ENCODE measurements at regions not wholly inside any gene's neighbourhood (a gene's known extent, or its start where the extent isn't known, plus 50 kb on each side); places are given as distances from the start of the nearest gene placed in this dataset.

- H4K20me1 ChIP-seq (ENCODE audit: insufficient read depth) = no peaks in the 10 kb centered on the region
- no peaks in the 10 kb centered on the region for H3K36me3 ChIP-seq (ENCODE audit: low read depth)
- in situ Hi-C loops (cut with MboI) = no loop called here
- no peaks in the 10 kb centered on the region for H3K9me3 ChIP-seq (ENCODE audit: low read depth)
- no peaks in the 10 kb centered on the region for H3K4me1 ChIP-seq (ENCODE audit: insufficient read depth)
- TF ChIP-seq EZH2 (IDR thresholded peaks at IDR 0.05; ENCODE audit: insufficient read depth, poor library complexity, severe bottlenecking) = no peak
- no peak for TF ChIP-seq EZH2phosphoT487 (IDR thresholded peaks at IDR 0.05; ENCODE audit: insufficient read depth, low read depth)
- no peaks in the 10 kb centered on the region for H3K79me2 ChIP-seq (ENCODE audit: insufficient read depth)
- H3K9ac ChIP-seq = no peak overlapping the region
- H3K27me3 ChIP-seq (replicated peaks; ENCODE audit: insufficient read depth) = no peaks in the 10 kb centered on the region
- H3F3A ChIP-seq (ENCODE audit: insufficient read depth) = no peaks in the 10 kb centered on the region
- no peak overlapping the region for H3K27ac ChIP-seq
- H3K9me2 ChIP-seq (ENCODE audit: insufficient read depth) = no peaks in the 10 kb centered on the region
- no peak overlapping the region for H3K4me2 ChIP-seq (ENCODE audit: unreplicated experiment)
- no peak overlapping the region for H2AFZ ChIP-seq
- 63 to 64% methylated on average over 3 of the region's 3 CpGs for WGBS, 2 experiments (ENCODE audit: low coverage in 1 of 2, low lambda C conversion rate in 2 of 2, missing lambda C conversion rate in 2 of 2)
- no peak overlapping the region for H3K4me3 ChIP-seq
- DNase-seq = no peak
These were observed 182.4 kb downstream of the BRD1 start for GRCh38 chr22:49645257-49645656.

GRCh38 chr22:49643998-49644397, 183.7 kb downstream of the BRD1 start:
- H3K4me3 ChIP-seq = no peak overlapping the region
- 46 to 50% methylated on average over 3 to 6 of the region's 6 CpGs for WGBS, 2 experiments (ENCODE audit: low coverage in 1 of 2, low lambda C conversion rate in 2 of 2, missing lambda C conversion rate in 2 of 2)
- no peak overlapping the region for H3K27ac ChIP-seq
- no peaks in the 10 kb centered on the region for H3F3A ChIP-seq (ENCODE audit: insufficient read depth)
- in situ Hi-C loops (cut with MboI) = no loop called here
- H2AFZ ChIP-seq = no peak overlapping the region
- H3K9ac ChIP-seq = no peak overlapping the region
- TF ChIP-seq EZH2phosphoT487 (IDR thresholded peaks at IDR 0.05; ENCODE audit: insufficient read depth, low read depth) (no peak), EZH2 (IDR thresholded peaks at IDR 0.05; ENCODE audit: insufficient read depth, poor library complexity, severe bottlenecking) (no peak)
- H3K9me3 ChIP-seq (ENCODE audit: low read depth) = no peaks in the 10 kb centered on the region
- no peaks in the 10 kb centered on the region for H3K4me1 ChIP-seq (ENCODE audit: insufficient read depth)
- no peaks in the 10 kb centered on the region for H3K36me3 ChIP-seq (ENCODE audit: low read depth)
- no peaks in the 10 kb centered on the region for H4K20me1 ChIP-seq (ENCODE audit: insufficient read depth)
- H3K79me2 ChIP-seq (ENCODE audit: insufficient read depth) = no peaks in the 10 kb centered on the region
- no peaks in the 10 kb centered on the region for H3K9me2 ChIP-seq (ENCODE audit: insufficient read depth)
- no peak for DNase-seq
- H3K27me3 ChIP-seq (replicated peaks; ENCODE audit: insufficient read depth) = no peaks in the 10 kb centered on the region
- H3K4me2 ChIP-seq (ENCODE audit: unreplicated experiment) = no peak overlapping the region

GRCh38 chr22:49643466-49643865, 184.2 kb downstream of the BRD1 start:
- Histone ChIP-seq H2AFZ (no peak overlapping the region), H3K79me2 (ENCODE audit: insufficient read depth) (no peaks in the 10 kb centered on the region), H3K9me3 (ENCODE audit: low read depth) (no peaks in the 10 kb centered on the region), H3K27ac (no peak overlapping the region), H3K4me1 (ENCODE audit: insufficient read depth) (no peaks in the 10 kb centered on the region), H4K20me1 (ENCODE audit: insufficient read depth) (no peaks in the 10 kb centered on the region), H3K9ac (no peak overlapping the region), H3K4me2 (ENCODE audit: unreplicated experiment) (no peak overlapping the region), H3K36me3 (ENCODE audit: low read depth) (no peaks in the 10 kb centered on the region), H3K4me3 (no peak overlapping the region), H3K9me2 (ENCODE audit: insufficient read depth) (no peaks in the 10 kb centered on the region), H3F3A (ENCODE audit: insufficient read depth) (no peaks in the 10 kb centered on the region), H3K27me3 (replicated peaks; ENCODE audit: insufficient read depth) (no peaks in the 10 kb centered on the region)
- WGBS, 2 experiments (ENCODE audit: low coverage in 1 of 2, low lambda C conversion rate in 2 of 2, missing lambda C conversion rate in 2 of 2) = 66 to 67% methylated on average over 15 to 16 of the region's 16 CpGs
- DNase-seq = no peak
- TF ChIP-seq EZH2phosphoT487 (IDR thresholded peaks at IDR 0.05; ENCODE audit: insufficient read depth, low read depth) (no peak), EZH2 (IDR thresholded peaks at IDR 0.05; ENCODE audit: insufficient read depth, poor library complexity, severe bottlenecking) (no peak)
- in situ Hi-C loops (cut with MboI) = no loop called here

GRCh38 chr22:49642741-49643140, 184.9 kb downstream of the BRD1 start:
- H3K27me3 ChIP-seq (replicated peaks; ENCODE audit: insufficient read depth) = no peaks in the 10 kb centered on the region
- in situ Hi-C loops (cut with MboI) = no loop called here
- no peaks in the 10 kb centered on the region for H3K36me3 ChIP-seq (ENCODE audit: low read depth)
- TF ChIP-seq EZH2 (IDR thresholded peaks at IDR 0.05; ENCODE audit: insufficient read depth, poor library complexity, severe bottlenecking) = no peak
- no peak for TF ChIP-seq EZH2phosphoT487 (IDR thresholded peaks at IDR 0.05; ENCODE audit: insufficient read depth, low read depth)
- no peak overlapping the region for H3K9ac ChIP-seq
- no peak overlapping the region for H2AFZ ChIP-seq
- H3K4me2 ChIP-seq (ENCODE audit: unreplicated experiment) = no peak overlapping the region
- no peaks in the 10 kb centered on the region for H3K9me2 ChIP-seq (ENCODE audit: insufficient read depth)
- H3F3A ChIP-seq (ENCODE audit: insufficient read depth) = no peaks in the 10 kb centered on the region
- H3K4me3 ChIP-seq = no peak overlapping the region
- H4K20me1 ChIP-seq (ENCODE audit: insufficient read depth) = no peaks in the 10 kb centered on the region
- DNase-seq = no peak
- no peaks in the 10 kb centered on the region for H3K9me3 ChIP-seq (ENCODE audit: low read depth)
- H3K4me1 ChIP-seq (ENCODE audit: insufficient read depth) = no peaks in the 10 kb centered on the region
- H3K79me2 ChIP-seq (ENCODE audit: insufficient read depth) = no peaks in the 10 kb centered on the region
- H3K27ac ChIP-seq = no peak overlapping the region
- WGBS, 2 experiments (ENCODE audit: low coverage in 1 of 2, low lambda C conversion rate in 2 of 2, missing lambda C conversion rate in 2 of 2) = 46 to 55% methylated on average over 7 to 8 of the region's 8 CpGs

GRCh38 chr22:49642331-49642730, 185.3 kb downstream of the BRD1 start:
- in situ Hi-C loops (cut with MboI) = no loop called here
- WGBS, 2 experiments (ENCODE audit: low coverage in 1 of 2, low lambda C conversion rate in 2 of 2, missing lambda C conversion rate in 2 of 2) = 44% methylated on average over 7 of the region's 7 CpGs
- no peak for DNase-seq

More at GRCh38 chr22:49642331-49642730, 185.3 kb downstream of the BRD1 start:
- no peak overlapping the region for H3K4me3 ChIP-seq
- H3K79me2 ChIP-seq (ENCODE audit: insufficient read depth) = no peaks in the 10 kb centered on the region
- H3K9ac ChIP-seq = no peak overlapping the region
- H3K27ac ChIP-seq = no peak overlapping the region
- H3K36me3 ChIP-seq (ENCODE audit: low read depth) = no peaks in the 10 kb centered on the region
- H3F3A ChIP-seq (ENCODE audit: insufficient read depth) = no peaks in the 10 kb centered on the region
- no peaks in the 10 kb centered on the region for H3K4me1 ChIP-seq (ENCODE audit: insufficient read depth)
- no peak overlapping the region for H2AFZ ChIP-seq
- H3K4me2 ChIP-seq (ENCODE audit: unreplicated experiment) = no peak overlapping the region
- H3K9me3 ChIP-seq (ENCODE audit: low read depth) = no peaks in the 10 kb centered on the region
- no peaks in the 10 kb centered on the region for H3K27me3 ChIP-seq (replicated peaks; ENCODE audit: insufficient read depth)
- H3K9me2 ChIP-seq (ENCODE audit: insufficient read depth) = no peaks in the 10 kb centered on the region
- H4K20me1 ChIP-seq (ENCODE audit: insufficient read depth) = no peaks in the 10 kb centered on the region
- TF ChIP-seq EZH2 (IDR thresholded peaks at IDR 0.05; ENCODE audit: insufficient read depth, poor library complexity, severe bottlenecking) = no peak
- TF ChIP-seq EZH2phosphoT487 (IDR thresholded peaks at IDR 0.05; ENCODE audit: insufficient read depth, low read depth) = no peak
